Testis (tissue), 2 donors: ENCODE measurements at regions not wholly inside any gene's neighbourhood (a gene's known extent, or its start where the extent isn't known, plus 50 kb on each side); places are given as distances from the start of the nearest gene placed in this dataset.

ENCODE experiments used
- CTCF ChIP-seq, 3 experiments: fragments of 450-650 bp in 2 of 3; fragments of 200-600 bp in 1 of 3; sonication (generic) in 1 of 3; IDR thresholded peaks; one replicate each; pipeline ENCODE4 v1.5.1; 2016 to 2019; ENCODE audit warnings: antibody characterized with exemption in 3 of 3, mild to moderate bottlenecking in 2 of 3, moderate library complexity in 1 of 3
- POLR2A ChIP-seq: fragments of 450-650 bp; IDR thresholded peaks from one replicate; pipeline ENCODE4 v1.6.1; 2017; ENCODE audit warnings: antibody characterized with exemption, mild to moderate bottlenecking, moderate library complexity

GRCh38 chr1:234531151-234531635 lies 52.2 kb upstream of the TARBP1 start:
- TF ChIP-seq POLR2A (no peak), CTCF (IDR thresholded peaks at IDR 0.05) (no peak)
